ENCODE measurements at regions not wholly inside any gene's neighbourhood (a gene's known extent, or its start where the extent isn't known, plus 50 kb on each side); places are given as distances from the start of the nearest gene placed in this dataset.

GRCh38 chr12:20044351-20044750 is 324.0 kb upstream of the PDE3A start:
- ChIA-PET CTCF (no interaction called here), POLR2A (no interaction called here)
- Histone ChIP-seq H3K9me3 (ENCODE audit: control insufficient read depth, insufficient read depth, low read depth, low read length) (no peaks in the 10 kb centered on the region), H3K4me3 (ENCODE audit: low read depth in 2 of 2, low read length in 2 of 2) (no peak overlapping the region), H3K36me3 (ENCODE audit: control insufficient read depth, insufficient read depth, low read length) (no peaks in the 10 kb centered on the region), H3K27ac (ENCODE audit: low read length) (no peak overlapping the region), H3K27me3 (ENCODE audit: control insufficient read depth, insufficient read depth, low read length) (no peaks in the 10 kb centered on the region), H3K4me1 (ENCODE audit: control insufficient read depth, insufficient read depth, low read length) (no peaks in the 10 kb centered on the region)
- in situ Hi-C loops (cut with HindIII; ENCODE audit: low pct_unique_long_range_greater_than_20kb, low sequenced_read_pairs), result no loop called here
- DNase-seq (ENCODE audit: low read depth, low spot score) (no peak), ATAC-seq (no peak)
- TF ChIP-seq, protein P1, sequence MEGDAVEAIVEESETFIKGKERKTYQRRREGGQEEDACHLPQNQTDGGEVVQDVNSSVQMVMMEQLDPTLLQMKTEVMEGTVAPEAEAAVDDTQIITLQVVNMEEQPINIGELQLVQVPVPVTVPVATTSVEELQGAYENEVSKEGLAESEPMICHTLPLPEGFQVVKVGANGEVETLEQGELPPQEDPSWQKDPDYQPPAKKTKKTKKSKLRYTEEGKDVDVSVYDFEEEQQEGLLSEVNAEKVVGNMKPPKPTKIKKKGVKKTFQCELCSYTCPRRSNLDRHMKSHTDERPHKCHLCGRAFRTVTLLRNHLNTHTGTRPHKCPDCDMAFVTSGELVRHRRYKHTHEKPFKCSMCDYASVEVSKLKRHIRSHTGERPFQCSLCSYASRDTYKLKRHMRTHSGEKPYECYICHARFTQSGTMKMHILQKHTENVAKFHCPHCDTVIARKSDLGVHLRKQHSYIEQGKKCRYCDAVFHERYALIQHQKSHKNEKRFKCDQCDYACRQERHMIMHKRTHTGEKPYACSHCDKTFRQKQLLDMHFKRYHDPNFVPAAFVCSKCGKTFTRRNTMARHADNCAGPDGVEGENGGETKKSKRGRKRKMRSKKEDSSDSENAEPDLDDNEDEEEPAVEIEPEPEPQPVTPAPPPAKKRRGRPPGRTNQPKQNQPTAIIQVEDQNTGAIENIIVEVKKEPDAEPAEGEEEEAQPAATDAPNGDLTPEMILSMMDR (IDR thresholded peaks at IDR 0.05), result no peak
- no TSS peak for BruUV-seq (replicated peaks)
- intact Hi-C loops (cut with micrococcal nuclease; ENCODE audit: unreplicated experiment), result no loop called here

- H3K4me1 ChIP-seq (ENCODE audit: control insufficient read depth, insufficient read depth, low read length), result no peaks in the 10 kb centered on the region
- DNase-seq (ENCODE audit: low read depth, low spot score), result no peak
- no peak overlapping the region for H3K4me3 ChIP-seq (ENCODE audit: low read depth in 2 of 2, low read length in 2 of 2)
- ATAC-seq, result no peak
- no peak overlapping the region for H3K27ac ChIP-seq (ENCODE audit: low read length)
- intact Hi-C loops (cut with micrococcal nuclease; ENCODE audit: unreplicated experiment), result no loop called here
- in situ Hi-C loops (cut with HindIII; ENCODE audit: low pct_unique_long_range_greater_than_20kb, low sequenced_read_pairs), result no loop called here
- H3K36me3 ChIP-seq (ENCODE audit: control insufficient read depth, insufficient read depth, low read length), result no peaks in the 10 kb centered on the region
- TF ChIP-seq SIN3A (IDR thresholded peaks at IDR 0.05; ENCODE audit: borderline replicate concordance, insufficient read depth, low read depth, low read length) (no peak), TCF7L2 (IDR thresholded peaks at IDR 0.05; ENCODE audit: low read depth, low read length) (no peak), REST (IDR thresholded peaks at IDR 0.05; ENCODE audit: insufficient read depth in 1 of 2, low read depth in 2 of 2, low read length in 1 of 2) (no peak)
- TF ChIP-seq, protein P1 (IDR thresholded peaks at IDR 0.05), result no peak
- no peaks in the 10 kb centered on the region for H3K9me3 ChIP-seq (ENCODE audit: control insufficient read depth, insufficient read depth, low read depth, low read length)
- H3K27me3 ChIP-seq (ENCODE audit: control insufficient read depth, insufficient read depth, low read length), result no peaks in the 10 kb centered on the region
- ChIA-PET POLR2A (no interaction called here), CTCF (no interaction called here)
- BruUV-seq (replicated peaks), result no TSS peak
Observed at GRCh38 chr12:20044846-20045245, 323.5 kb upstream of the PDE3A start.

DNA sequence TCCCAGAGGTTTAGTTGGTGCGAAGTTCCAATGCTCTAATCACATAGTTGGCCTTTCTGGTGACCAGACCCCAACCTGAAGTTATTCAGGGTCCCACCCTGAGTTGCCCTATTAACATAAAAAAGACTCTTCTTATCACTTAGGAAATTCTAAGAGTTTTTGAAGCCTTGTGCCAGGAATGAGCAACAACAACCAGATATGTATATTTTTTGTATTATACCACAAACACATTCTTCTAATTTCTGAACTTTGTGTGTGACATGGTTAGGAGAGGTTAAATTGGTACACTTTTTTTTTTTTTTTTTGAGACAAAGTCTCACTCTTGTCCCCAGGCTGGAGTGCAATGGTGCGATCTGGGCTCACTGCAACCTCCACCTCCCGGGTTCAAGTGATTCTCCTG is 320.4 kb upstream of the PDE3A start:
- ATAC-seq, result no peak
- Histone ChIP-seq H3K4me3 (ENCODE audit: low read depth in 2 of 2, low read length in 2 of 2) (no peak overlapping the region), H3K4me1 (ENCODE audit: control insufficient read depth, insufficient read depth, low read length) (no peaks in the 10 kb centered on the region), H3K36me3 (ENCODE audit: control insufficient read depth, insufficient read depth, low read length) (no peaks in the 10 kb centered on the region), H3K27me3 (ENCODE audit: control insufficient read depth, insufficient read depth, low read length) (no peaks in the 10 kb centered on the region), H3K27ac (ENCODE audit: low read length) (no peak overlapping the region), H3K9me3 (ENCODE audit: control insufficient read depth, insufficient read depth, low read depth, low read length) (no peaks in the 10 kb centered on the region)
- in situ Hi-C loops (cut with HindIII; ENCODE audit: low pct_unique_long_range_greater_than_20kb, low sequenced_read_pairs) (no loop called here), intact Hi-C loops (cut with micrococcal nuclease; ENCODE audit: unreplicated experiment) (no loop called here)
- BruUV-seq (replicated peaks), result no TSS peak
- POLR2A ChIA-PET, result no interaction called here
- no peak for TF ChIP-seq TCF7L2 (IDR thresholded peaks at IDR 0.05; ENCODE audit: low read depth, low read length)
- TF ChIP-seq POLR2AphosphoS5 (IDR thresholded peaks at IDR 0.05; ENCODE audit: low read depth, low read length), result no peak
- DNase-seq (ENCODE audit: low read depth, low spot score), result no peak
- CTCF ChIA-PET, result no interaction called here
